ENCODE measurements at regions not wholly inside any gene's neighbourhood (a gene's known extent, or its start where the extent isn't known, plus 50 kb on each side); places are given as distances from the start of the nearest gene placed in this dataset.
A peak's percentile ranks its signal among the peaks of the same experiment; 100 is the strongest.

GRCh38 chr20:58048096-58048702 lies 180.3 kb downstream of the ANKRD60 start:
- H3K4me3 Mint-ChIP-seq: no peak overlapping the region
- peaks cover 0 to 7% (median 0%) of the 10 kb centered on the region in 3 donors for H3K36me3 Mint-ChIP-seq
- no peak for DNase-seq
- H3K27ac Mint-ChIP-seq: no peak overlapping the region
- H3K4me1 Mint-ChIP-seq: no peaks in the 10 kb centered on the region
- H3K9me3 Mint-ChIP-seq: peaks cover 0 to 18% (median 10%) of the 10 kb centered on the region in 6 donors
- peaks cover 7 to 8% (median 8%) of the 10 kb centered on the region in 3 donors for H3K27me3 Mint-ChIP-seq (ENCODE audit: low read depth in 3 of 3)

- H3K27ac Mint-ChIP-seq: no peak overlapping the region
- no peak for DNase-seq
- no peak overlapping the region for H3K4me3 Mint-ChIP-seq
- peaks cover 7 to 14% (median 8%) of the 10 kb centered on the region in 3 donors for H3K27me3 Mint-ChIP-seq (ENCODE audit: low read depth in 3 of 3)
- peaks cover 0 to 11% (median 4%) of the 10 kb centered on the region in 6 donors for H3K9me3 Mint-ChIP-seq
- no peaks in the 10 kb centered on the region for H3K4me1 Mint-ChIP-seq
- peaks cover 0 to 3% (median 0%) of the 10 kb centered on the region in 3 donors for H3K36me3 Mint-ChIP-seq
These were observed 182.1 kb downstream of the ANKRD60 start for GRCh38 chr20:58046311-58046710.

GRCh38 chr20:58045579-58045978 lies 182.9 kb downstream of the ANKRD60 start:
- Mint-ChIP-seq H3K27ac (no peak overlapping the region), H3K9me3 (peaks cover 0 to 5% (median 0%) of the 10 kb centered on the region in 6 donors), H3K4me1 (no peaks in the 10 kb centered on the region), H3K27me3 (ENCODE audit: low read depth in 3 of 3) (peaks cover 7 to 13% (median 8%) of the 10 kb centered on the region in 3 donors), H3K4me3 (no peak overlapping the region), H3K36me3 (no peaks in the 10 kb centered on the region)
- no peak for DNase-seq

DNA sequence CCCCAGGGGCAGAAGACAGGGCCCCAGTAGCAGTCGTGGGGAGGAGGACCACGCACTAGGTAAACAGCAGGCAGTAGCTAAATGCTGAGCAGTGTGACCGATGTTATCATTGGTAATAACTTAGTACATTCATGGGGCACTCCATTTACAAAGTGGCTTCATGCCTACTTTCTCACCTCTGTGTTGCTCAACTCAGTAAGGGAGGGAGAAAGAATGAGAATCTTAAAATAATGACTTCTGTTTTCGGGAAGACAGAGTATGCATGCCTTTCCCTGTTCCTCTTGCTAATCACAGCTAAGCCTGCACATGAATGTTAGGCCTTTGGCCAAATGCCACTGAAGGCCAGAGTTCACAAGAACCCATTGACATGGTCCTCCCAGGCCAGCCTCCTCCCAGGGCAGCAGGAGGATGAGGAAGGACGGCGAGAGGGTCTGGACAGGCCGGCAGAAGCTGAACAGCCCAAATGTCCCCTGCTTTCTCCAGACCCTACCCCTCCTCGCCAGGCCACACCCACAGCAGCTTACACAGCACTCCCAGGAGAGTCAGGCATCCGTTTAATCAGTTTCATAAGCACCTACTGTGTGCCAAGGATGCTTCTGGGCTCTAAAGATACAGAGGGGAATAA lies 183.4 kb downstream of the ANKRD60 start:
- no peak for DNase-seq
- Mint-ChIP-seq H3K27ac (no peak overlapping the region), H3K27me3 (ENCODE audit: low read depth in 3 of 3) (peaks cover 6 to 10% (median 7%) of the 10 kb centered on the region in 3 donors), H3K4me3 (peak overlapping the region in 1 of 5 donors; percentile 16), H3K4me1 (no peaks in the 10 kb centered on the region), H3K9me3 (no peaks in the 10 kb centered on the region), H3K36me3 (no peaks in the 10 kb centered on the region)

DNA sequence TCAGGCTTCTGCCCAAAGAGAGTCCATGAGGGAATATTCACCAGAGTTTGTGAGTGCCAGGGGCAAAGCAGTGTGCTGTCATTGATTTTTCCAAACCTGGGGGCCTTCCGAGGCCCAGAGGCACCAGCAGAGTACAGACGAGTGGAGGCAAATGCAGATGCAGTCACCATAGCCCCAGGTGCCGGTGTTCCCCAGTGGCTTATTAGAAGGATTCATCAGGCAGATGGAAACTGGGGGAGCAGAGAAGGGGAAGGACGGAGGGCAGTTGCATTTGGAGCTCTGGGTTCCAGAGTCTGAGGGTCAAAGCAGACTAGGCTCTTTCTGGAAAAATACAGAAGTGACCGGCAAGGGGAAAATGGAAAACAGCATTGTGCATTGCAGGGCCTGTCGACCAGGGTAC lies 184.2 kb downstream of the ANKRD60 start:
- Mint-ChIP-seq H3K4me1 (no peaks in the 10 kb centered on the region), H3K9me3 (no peaks in the 10 kb centered on the region)

DNA sequence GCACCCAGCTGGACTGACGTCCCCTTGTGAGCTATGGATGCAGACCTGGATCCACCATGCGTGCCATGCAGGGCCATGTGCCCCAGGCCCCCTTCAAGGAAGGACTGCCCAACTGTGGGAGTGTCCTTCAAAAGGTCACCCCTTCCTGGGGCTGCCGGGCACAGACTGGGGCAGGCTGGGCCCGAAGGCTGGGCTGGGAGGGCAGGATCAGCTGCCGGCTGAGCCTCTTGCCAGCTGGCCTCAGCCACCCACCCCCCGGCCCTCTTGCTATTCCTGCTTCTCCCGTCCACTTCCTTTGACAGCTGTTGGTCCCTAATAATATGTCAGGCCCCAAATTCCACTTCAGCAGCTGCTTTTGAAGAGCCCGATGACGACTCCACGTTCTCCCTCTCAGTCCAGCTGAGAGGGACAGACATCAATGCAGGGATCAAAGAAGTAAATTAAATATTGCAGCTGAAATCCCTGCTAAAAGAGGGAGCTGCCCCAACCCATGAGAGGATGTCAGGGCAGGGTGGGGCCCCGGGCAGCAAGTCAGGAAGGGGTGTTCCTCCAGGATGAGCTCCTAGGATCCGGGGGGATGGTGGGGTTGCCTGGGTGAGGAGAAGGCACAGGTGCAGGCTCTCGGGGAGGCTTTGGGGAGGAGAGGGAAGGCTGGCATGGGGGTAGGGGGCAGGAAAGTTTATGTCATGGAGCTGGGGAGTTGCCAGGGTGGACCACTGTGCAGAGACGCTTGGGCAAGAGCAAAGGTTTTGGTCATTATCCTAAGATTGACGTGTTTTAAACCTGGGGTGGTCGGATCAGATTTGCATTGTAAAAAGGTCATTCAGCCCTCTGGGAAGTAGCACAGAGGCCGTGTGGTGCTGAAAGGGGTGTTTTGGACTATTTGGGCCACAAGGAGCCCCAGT lies 185.0 kb downstream of the ANKRD60 start:
- no peak overlapping the region for H3K4me3 Mint-ChIP-seq
- no peak for DNase-seq
- no peak overlapping the region for H3K27ac Mint-ChIP-seq
- H3K27me3 Mint-ChIP-seq (ENCODE audit: low read depth in 3 of 3): peaks cover 0 to 10% (median 5%) of the 10 kb centered on the region in 3 donors
- no peaks in the 10 kb centered on the region for H3K4me1 Mint-ChIP-seq
- no peaks in the 10 kb centered on the region for H3K9me3 Mint-ChIP-seq
- no peaks in the 10 kb centered on the region for H3K36me3 Mint-ChIP-seq

More for the DNA sequence above, 184.2 kb downstream of the ANKRD60 start:
- H3K27me3 Mint-ChIP-seq (ENCODE audit: low read depth in 3 of 3): peaks cover 0 to 10% (median 6%) of the 10 kb centered on the region in 3 donors
- DNase-seq: no peak
- no peak overlapping the region for H3K27ac Mint-ChIP-seq
- H3K4me3 Mint-ChIP-seq: no peak overlapping the region
- no peaks in the 10 kb centered on the region for H3K36me3 Mint-ChIP-seq

GRCh38 chr20:58042591-58042990 lies 185.9 kb downstream of the ANKRD60 start:
- Mint-ChIP-seq H3K9me3 (no peaks in the 10 kb centered on the region), H3K36me3 (no peaks in the 10 kb centered on the region), H3K27ac (no peak overlapping the region), H3K4me3 (no peak overlapping the region), H3K27me3 (ENCODE audit: low read depth in 3 of 3) (peaks cover 2 to 10% (median 4%) of the 10 kb centered on the region in 3 donors), H3K4me1 (no peaks in the 10 kb centered on the region)
- DNase-seq: no peak

GRCh38 chr20:58040447-58041290 lies 187.8 kb downstream of the ANKRD60 start:
- DNase-seq: no peak
- no peaks in the 10 kb centered on the region for H3K4me1 Mint-ChIP-seq
- H3K36me3 Mint-ChIP-seq: no peaks in the 10 kb centered on the region

GRCh38 chr20:58039274-58040092 lies 189.0 kb downstream of the ANKRD60 start:
- Mint-ChIP-seq H3K9me3 (no peaks in the 10 kb centered on the region), H3K36me3 (no peaks in the 10 kb centered on the region), H3K27me3 (ENCODE audit: low read depth in 3 of 3) (peaks cover 2 to 15% (median 5%) of the 10 kb centered on the region in 3 donors), H3K27ac (no peak overlapping the region), H3K4me3 (no peak overlapping the region), H3K4me1 (no peaks in the 10 kb centered on the region)
- no peak for DNase-seq

More at GRCh38 chr20:58040447-58041290, 187.8 kb downstream of the ANKRD60 start:
- Mint-ChIP-seq H3K27ac (no peak overlapping the region), H3K27me3 (ENCODE audit: low read depth in 3 of 3) (peaks cover 4 to 13% (median 5%) of the 10 kb centered on the region in 3 donors), H3K9me3 (no peaks in the 10 kb centered on the region), H3K4me3 (no peak overlapping the region)

DNA sequence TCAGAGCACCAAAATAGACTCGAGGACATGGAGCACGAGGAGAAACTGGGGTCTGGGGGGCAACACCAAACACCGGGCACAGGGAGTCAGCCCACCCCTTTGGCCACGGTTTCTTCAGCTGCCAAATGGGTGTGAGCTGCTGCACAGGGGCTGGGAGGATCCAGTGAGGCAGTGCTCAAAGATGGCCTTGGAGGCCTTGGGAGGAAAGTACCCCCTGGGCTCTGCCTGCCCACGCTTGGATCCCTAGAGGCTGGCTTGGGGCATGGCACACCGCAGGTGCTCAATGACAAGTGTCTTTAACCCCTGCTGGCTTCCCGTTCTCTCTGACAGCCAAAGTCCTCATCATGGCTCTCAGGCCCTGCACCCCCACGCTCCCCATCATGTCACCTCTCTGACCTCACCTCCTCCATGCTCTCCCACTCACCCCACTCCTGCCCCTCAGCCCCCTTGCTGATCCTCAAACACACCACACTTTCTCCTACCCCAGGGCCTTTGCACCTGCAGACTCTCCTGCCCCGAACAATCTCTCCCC lies 190.3 kb downstream of the ANKRD60 start:
- no peak for DNase-seq

GRCh38 chr20:58037631-58038030 lies 190.8 kb downstream of the ANKRD60 start:
- no peak for DNase-seq
- no peak overlapping the region for H3K27ac Mint-ChIP-seq
- no peaks in the 10 kb centered on the region for H3K9me3 Mint-ChIP-seq
- H3K4me1 Mint-ChIP-seq: no peaks in the 10 kb centered on the region
- no peaks in the 10 kb centered on the region for H3K36me3 Mint-ChIP-seq
- peaks cover 2 to 13% (median 7%) of the 10 kb centered on the region in 3 donors for H3K27me3 Mint-ChIP-seq (ENCODE audit: low read depth in 3 of 3)
- no peak overlapping the region for H3K4me3 Mint-ChIP-seq

More for the DNA sequence above, 190.3 kb downstream of the ANKRD60 start:
- no peak overlapping the region for H3K27ac Mint-ChIP-seq
- peaks cover 2 to 13% (median 7%) of the 10 kb centered on the region in 3 donors for H3K27me3 Mint-ChIP-seq (ENCODE audit: low read depth in 3 of 3)
- no peak overlapping the region for H3K4me3 Mint-ChIP-seq
- H3K9me3 Mint-ChIP-seq: no peaks in the 10 kb centered on the region
- no peaks in the 10 kb centered on the region for H3K4me1 Mint-ChIP-seq
- no peaks in the 10 kb centered on the region for H3K36me3 Mint-ChIP-seq

GRCh38 chr20:58033026-58033536 lies 195.4 kb downstream of the ANKRD60 start:
- no peaks in the 10 kb centered on the region for H3K4me1 Mint-ChIP-seq
- peaks cover 0 to 1% (median 0%) of the 10 kb centered on the region in 6 donors for H3K9me3 Mint-ChIP-seq
- H3K4me3 Mint-ChIP-seq: no peak overlapping the region
- peaks cover 8 to 16% (median 9%) of the 10 kb centered on the region in 3 donors for H3K27me3 Mint-ChIP-seq (ENCODE audit: low read depth in 3 of 3)
- H3K27ac Mint-ChIP-seq: no peak overlapping the region
- no peaks in the 10 kb centered on the region for H3K36me3 Mint-ChIP-seq
- no peak for DNase-seq
